K562 (cell line): ENCODE measurements at regions not wholly inside any gene's neighbourhood (a gene's known extent, or its start where the extent isn't known, plus 50 kb on each side); places are given as distances from the start of the nearest gene placed in this dataset.

Experiments used
- CBFB ChIP-seq: sonication (generic); formaldehyde crosslinking; IDR thresholded peaks from 2 replicates; pipeline ENCODE4 v1.4.0; 2020; ENCODE audit warnings: mild to moderate bottlenecking, missing genetic modification reagents
- CXXC5 ChIP-seq: fragments of 250-450 bp; sonication (Bioruptor Pico); IDR thresholded peaks from 2 replicates; pipeline ENCODE4 v1.8.0; 2022; ENCODE audit warnings: inconsistent platforms, mild to moderate bottlenecking, moderate library complexity
- E2F6 ChIP-seq, 2 experiments: IDR thresholded peaks; 2 replicates each; pipeline ENCODE4 v1.6.1; 2011; ENCODE audit warnings: borderline replicate concordance in 1 of 2, control low read depth in 1 of 2, low read depth in 1 of 2, low read length in 1 of 2, mild to moderate bottlenecking in 1 of 2, mixed read lengths in 1 of 2, moderate library complexity in 1 of 2; ENCODE audit not compliant: insufficient read depth in 1 of 2, insufficient read length in 1 of 2, poor library complexity in 1 of 2, severe bottlenecking in 1 of 2; ENCODE audit errors: extremely low read depth in 1 of 2
- FOSL1 ChIP-seq: fragments of 200-800 bp; sonication (Bioruptor generic); conservative IDR thresholded peaks from 2 replicates; pipeline ENCODE4 v1.6.1; 2016; ENCODE audit warnings: missing genetic modification characterization, missing compliant biosample characterization
- FOXA1 ChIP-seq: fragments of 450-650 bp; IDR thresholded peaks from 2 replicates; pipeline ENCODE4 v1.6.1; 2016; ENCODE audit warnings: mild to moderate bottlenecking, borderline replicate concordance
- GATAD2B ChIP-seq: fragments of 450-650 bp; IDR thresholded peaks from 2 replicates; pipeline ENCODE4 v1.6.1; 2017; ENCODE audit warnings: mild to moderate bottlenecking, borderline replicate concordance
- HNRNPL ChIP-seq: fragments of 200-400 bp; formaldehyde crosslinking; IDR thresholded peaks from 2 replicates; pipeline ENCODE4 v1.6.1; 2017; ENCODE audit warnings: low read depth, mild to moderate bottlenecking, low read length
- HOXB6 ChIP-seq: fragments of 250-450 bp; sonication (Bioruptor Pico); IDR thresholded peaks from 2 replicates; pipeline ENCODE4 v1.5.1; 2022; ENCODE audit warnings: mild to moderate bottlenecking, borderline replicate concordance
- LCOR ChIP-seq: sonication (generic); formaldehyde crosslinking; IDR thresholded peaks from 2 replicates; pipeline ENCODE4 v1.8.0; 2022; ENCODE audit warnings: mild to moderate bottlenecking, missing genetic modification reagents
- MAFF ChIP-seq: IDR thresholded peaks from 2 replicates; pipeline ENCODE4 v1.6.1; 2012; ENCODE audit warnings: low read length, improper control_type of control experiment
- NFIC ChIP-seq: fragments of 450-650 bp; IDR thresholded peaks from 2 replicates; pipeline ENCODE4 v1.6.1; 2017; ENCODE audit warnings: mild to moderate bottlenecking, inconsistent platforms
- POLR2AphosphoS5 ChIP-seq: IDR thresholded peaks from 2 replicates; pipeline ENCODE4 v1.6.1; 2011; ENCODE audit warnings: mild to moderate bottlenecking, low read depth, low read length, moderate library complexity; ENCODE audit not compliant: control insufficient read depth, insufficient read depth
- RAD51 ChIP-seq: fragments of 450-650 bp; IDR thresholded peaks from 2 replicates; pipeline ENCODE4 v1.7.1; 2016; ENCODE audit warnings: low read depth, mild to moderate bottlenecking, borderline replicate concordance
- SFPQ ChIP-seq: fragments of 200-400 bp; formaldehyde crosslinking; IDR thresholded peaks from 2 replicates; pipeline ENCODE4 v1.6.1; 2017; ENCODE audit warnings: mild to moderate bottlenecking, low read depth, low read length, moderate library complexity
- TAF7 ChIP-seq: fragments of 450-650 bp; IDR thresholded peaks from 2 replicates; pipeline ENCODE4 v1.6.1; 2016; ENCODE audit warnings: missing genetic modification characterization, missing compliant biosample characterization
- TEAD2 ChIP-seq: fragments of 450-650 bp; IDR thresholded peaks from 2 replicates; pipeline ENCODE4 v1.6.1; 2016; ENCODE audit warnings: missing genetic modification characterization, control low read depth, missing compliant biosample characterization
- UBTF ChIP-seq, 2 experiments: IDR thresholded peaks; 2 replicates each; pipeline ENCODE4 v1.6.1; 2012; ENCODE audit warnings: improper control_type of control experiment in 2 of 2, low read depth in 2 of 2, low read length in 2 of 2, borderline replicate concordance in 1 of 2
- ZBTB8A ChIP-seq: fragments of 450-650 bp; IDR thresholded peaks from 2 replicates; pipeline ENCODE4 v1.6.1; 2018; ENCODE audit warnings: mild to moderate bottlenecking, moderate library complexity; ENCODE audit not compliant: partially characterized antibody
- ZNF511 ChIP-seq: sonication (generic); formaldehyde crosslinking; IDR thresholded peaks from 2 replicates; pipeline ENCODE4 v1.8.0; 2022; ENCODE audit warnings: mild to moderate bottlenecking, missing genetic modification reagents
- ZNF644 ChIP-seq: fragments of 200-800 bp; sonication (Bioruptor generic); IDR thresholded peaks from 2 replicates; pipeline ENCODE4 v1.6.1; 2016; ENCODE audit warnings: low read depth, missing genetic modification characterization, missing compliant biosample characterization
- ZNF766 ChIP-seq: fragments of 200-800 bp; sonication (Bioruptor generic); conservative IDR thresholded peaks from 2 replicates; pipeline ENCODE4 v1.6.1; 2016; ENCODE audit warnings: missing genetic modification characterization, missing compliant biosample characterization
- ZNF785 ChIP-seq: fragments of 250-450 bp; sonication (Bioruptor Pico); IDR thresholded peaks from 2 replicates; pipeline ENCODE4 v1.4.0; 2020; ENCODE audit warnings: mild to moderate bottlenecking

- TF ChIP-seq UBTF (IDR thresholded peaks at IDR 0.05; ENCODE audit: borderline replicate concordance in 1 of 2, low read depth in 2 of 2, low read length in 2 of 2) (no peak), ZNF511 (CRISPR knock-in tag) (no peak), LCOR (CRISPR knock-in tag) (no peak), FOSL1 (tag) (no peak), MAFF (no peak), HNRNPL (no peak), GATAD2B (no peak; the same call in 1 of the 2 replicates), FOXA1 (peak; percentile 60), ZBTB8A (no peak), ZNF766 (CRISPR knock-in tag) (peak; percentile 58; the same call in 1 of the 2 replicates), CBFB (CRISPR knock-in tag) (no peak), CXXC5 (peak; percentile 26; the same call in 1 of the 2 replicates), TEAD2 (tag) (no peak), E2F6 (IDR thresholded peaks at IDR 0.05; ENCODE audit: borderline replicate concordance in 1 of 2, extremely low read depth in 1 of 2, insufficient read depth in 1 of 2, insufficient read length in 1 of 2, low read depth in 1 of 2, low read length in 1 of 2, poor library complexity in 1 of 2, severe bottlenecking in 1 of 2) (peak in 1 of 2 experiments; percentile 23), NFIC (0 out of 2 replicates have a peak, but pooled peaks have one; percentile 8), TAF7 (tag) (no peak), ZNF644 (tag) (no peak), HOXB6 (CRISPR knock-in tag) (no peak), RAD51 (peak; percentile 69), ZNF785 (no peak), SFPQ (no peak), POLR2AphosphoS5 (no peak)
Measured at GRCh38 chr1:113217447-113218208, 144.6 kb downstream of the LRIG2 start (continued).
